A673 (cell line): ENCODE measurements at regions not wholly inside any gene's neighbourhood (a gene's known extent, or its start where the extent isn't known, plus 50 kb on each side); places are given as distances from the start of the nearest gene placed in this dataset.

Experiments
- CTCF ChIP-seq: fragments of 300-800, 200-600 bp; sonication (generic); conservative IDR thresholded peaks from 2 replicates; pipeline ENCODE4 v1.5.1; 2017; ENCODE audit warnings: low read depth, mild to moderate bottlenecking, antibody characterized with exemption, low read length, moderate library complexity, mixed read lengths
- EZH2 ChIP-seq: fragments of 200-600 bp; sonication (generic); IDR thresholded peaks from 2 replicates; pipeline ENCODE4 v1.6.1; 2017; ENCODE audit warnings: borderline replicate concordance, low read depth, mild to moderate bottlenecking, mixed read lengths, antibody characterized with exemption, low read length; ENCODE audit not compliant: poor library complexity, severe bottlenecking

- TF ChIP-seq CTCF (no peak), EZH2 (no peak)
Measured at GRCh38 chr2:3105814-3106569, 271.6 kb downstream of the EIPR1 start.
